GM18517 (cell line): ENCODE measurements at regions not wholly inside any gene's neighbourhood (a gene's known extent, or its start where the extent isn't known, plus 50 kb on each side); places are given as distances from the start of the nearest gene placed in this dataset.

Experiments used
- ATAC-seq: cut with Tn5 transposase; IDR thresholded peaks from one replicate; pipeline ENCODE4 v1.9.1; 2021; ENCODE audit warnings: mild to moderate bottlenecking, moderate library complexity; ENCODE audit not compliant: unreplicated experiment

- no peak for ATAC-seq
Observed at GRCh38 chr7:121810831-121811672, 61.9 kb upstream of the PTPRZ1 start.

- ATAC-seq = no peak
Observed at GRCh38 chr7:121807078-121807477, 65.9 kb upstream of the PTPRZ1 start.

GRCh38 chr7:121803039-121803438, 69.9 kb upstream of the PTPRZ1 start:
- ATAC-seq = no peak

- no peak for ATAC-seq
Observed at GRCh38 chr7:121800916-121801675, 71.9 kb upstream of the PTPRZ1 start.

GRCh38 chr7:121798896-121799295, 74.1 kb upstream of the PTPRZ1 start:
- ATAC-seq = no peak

GRCh38 chr7:121798453-121798840, 74.5 kb upstream of the PTPRZ1 start:
- ATAC-seq = no peak

GRCh38 chr7:121797657-121798452, 75.1 kb upstream of the PTPRZ1 start:
- ATAC-seq = no peak

- ATAC-seq = no peak
Observed at GRCh38 chr7:121796936-121797656, 75.9 kb upstream of the PTPRZ1 start.

GRCh38 chr7:121796381-121796780, 76.6 kb upstream of the PTPRZ1 start:
- no peak for ATAC-seq

GRCh38 chr7:121795736-121796135, 77.2 kb upstream of the PTPRZ1 start:
- no peak for ATAC-seq

- ATAC-seq = no peak
Observed at GRCh38 chr7:121793716-121794115, 79.2 kb upstream of the PTPRZ1 start.

- no peak for ATAC-seq
Observed at GRCh38 chr7:121777672-121778071, 95.3 kb upstream of the PTPRZ1 start.

GRCh38 chr7:121774563-121774962, 98.4 kb upstream of the PTPRZ1 start:
- ATAC-seq = peak; percentile 49

GRCh38 chr7:121766676-121767075, 106.3 kb upstream of the PTPRZ1 start:
- no peak for ATAC-seq

- no peak for ATAC-seq
Observed at GRCh38 chr7:121761399-121761798, 111.6 kb upstream of the PTPRZ1 start.

- ATAC-seq = no peak
Observed at GRCh38 chr7:121755818-121756552, 117.0 kb upstream of the PTPRZ1 start.

- no peak for ATAC-seq
Observed at GRCh38 chr7:121755286-121755685, 117.7 kb upstream of the PTPRZ1 start.

GRCh38 chr7:121753944-121754343, 119.0 kb upstream of the PTPRZ1 start:
- ATAC-seq = no peak

- ATAC-seq = no peak
Observed at GRCh38 chr7:121752706-121753105, 120.3 kb upstream of the PTPRZ1 start.

GRCh38 chr7:121748546-121748945, 124.4 kb upstream of the PTPRZ1 start:
- no peak for ATAC-seq
